ENCODE measurements at regions not wholly inside any gene's neighbourhood (a gene's known extent, or its start where the extent isn't known, plus 50 kb on each side); places are given as distances from the start of the nearest gene placed in this dataset.
A peak's percentile ranks its signal among the peaks of the same experiment; 100 is the strongest.

DNA sequence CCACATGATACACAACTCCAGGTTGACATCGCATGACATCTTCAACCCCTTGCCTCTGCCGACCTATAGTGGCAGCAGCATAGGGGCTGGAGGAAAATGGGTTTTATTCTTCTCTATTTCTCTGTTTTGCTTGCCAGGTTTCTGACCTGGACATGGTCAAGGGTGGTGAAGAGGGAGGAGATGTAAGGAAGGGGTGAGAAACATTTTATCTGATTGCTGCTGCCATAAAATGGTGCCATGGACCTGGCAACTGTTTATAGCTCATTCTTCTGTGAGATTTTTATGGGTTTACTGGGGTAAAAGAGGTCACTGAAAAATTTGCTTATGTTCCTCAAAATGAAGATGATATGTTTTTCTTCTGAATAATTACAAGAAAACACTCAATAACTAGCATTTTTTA lies 266.7 kb upstream of the FOXQ1 start:
- TF ChIP-seq, protein P1, sequence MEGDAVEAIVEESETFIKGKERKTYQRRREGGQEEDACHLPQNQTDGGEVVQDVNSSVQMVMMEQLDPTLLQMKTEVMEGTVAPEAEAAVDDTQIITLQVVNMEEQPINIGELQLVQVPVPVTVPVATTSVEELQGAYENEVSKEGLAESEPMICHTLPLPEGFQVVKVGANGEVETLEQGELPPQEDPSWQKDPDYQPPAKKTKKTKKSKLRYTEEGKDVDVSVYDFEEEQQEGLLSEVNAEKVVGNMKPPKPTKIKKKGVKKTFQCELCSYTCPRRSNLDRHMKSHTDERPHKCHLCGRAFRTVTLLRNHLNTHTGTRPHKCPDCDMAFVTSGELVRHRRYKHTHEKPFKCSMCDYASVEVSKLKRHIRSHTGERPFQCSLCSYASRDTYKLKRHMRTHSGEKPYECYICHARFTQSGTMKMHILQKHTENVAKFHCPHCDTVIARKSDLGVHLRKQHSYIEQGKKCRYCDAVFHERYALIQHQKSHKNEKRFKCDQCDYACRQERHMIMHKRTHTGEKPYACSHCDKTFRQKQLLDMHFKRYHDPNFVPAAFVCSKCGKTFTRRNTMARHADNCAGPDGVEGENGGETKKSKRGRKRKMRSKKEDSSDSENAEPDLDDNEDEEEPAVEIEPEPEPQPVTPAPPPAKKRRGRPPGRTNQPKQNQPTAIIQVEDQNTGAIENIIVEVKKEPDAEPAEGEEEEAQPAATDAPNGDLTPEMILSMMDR (IDR thresholded peaks at IDR 0.05): no peak

DNA sequence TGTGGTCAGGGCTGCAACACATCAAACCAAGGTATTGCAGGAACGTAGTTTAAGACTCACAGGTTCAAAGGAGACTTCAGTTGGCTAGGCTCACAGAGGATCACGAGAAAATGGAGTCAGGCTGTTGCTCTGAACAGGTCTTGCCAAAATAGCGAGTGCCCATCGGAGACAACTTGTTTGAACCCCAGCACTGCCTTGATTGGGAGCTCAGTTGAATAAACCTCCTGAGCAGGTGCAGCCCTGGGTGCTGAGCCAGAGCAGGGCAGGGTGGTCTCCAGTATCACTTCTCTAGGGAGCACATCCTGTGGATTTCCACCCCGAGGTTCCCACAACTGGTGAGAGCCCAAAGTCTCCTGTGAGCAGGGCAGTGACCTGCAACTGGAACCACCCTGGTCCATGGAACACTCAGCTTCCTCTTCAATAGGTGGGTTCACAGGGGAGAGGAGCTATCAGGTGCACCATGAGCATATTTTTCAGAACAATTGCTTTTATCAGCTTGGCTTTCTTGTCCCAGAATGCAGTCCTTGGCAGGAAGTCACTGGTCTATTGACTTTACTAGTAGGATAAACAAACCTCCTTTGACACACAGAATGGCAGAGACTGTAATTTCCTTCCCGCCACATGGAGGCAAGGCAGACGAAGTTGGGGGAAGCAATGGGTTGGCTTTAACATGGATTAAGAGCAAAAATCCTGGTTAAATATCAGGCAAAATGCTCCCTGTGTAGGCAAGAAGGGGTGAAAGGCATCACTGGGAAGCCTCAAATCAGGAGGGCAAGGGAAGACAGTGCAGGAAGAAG lies 267.7 kb upstream of the FOXQ1 start:
- TF ChIP-seq, protein P1 (IDR thresholded peaks at IDR 0.05): peak; percentile 16; the same call in 1 of the 2 replicates

DNA sequence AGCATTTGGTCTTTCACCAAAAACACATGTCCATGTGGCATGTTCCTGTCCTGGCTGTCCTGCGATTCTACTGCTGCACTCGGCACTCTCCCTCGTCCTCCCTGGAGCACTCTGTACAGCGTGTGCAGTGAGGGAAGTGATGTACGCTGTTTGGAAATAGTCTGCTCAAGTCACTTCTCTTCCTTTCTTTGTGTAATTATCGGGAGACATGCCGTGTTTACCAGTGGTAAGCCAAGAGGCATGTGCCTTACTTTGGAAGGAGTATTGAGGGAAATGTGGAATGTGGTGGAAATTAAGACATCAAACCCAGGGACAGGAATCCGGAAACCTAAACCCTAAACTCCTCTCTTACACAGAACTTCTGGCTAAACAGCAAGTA lies 268.5 kb upstream of the FOXQ1 start:
- TF ChIP-seq, protein P1 (IDR thresholded peaks at IDR 0.05): no peak

DNA sequence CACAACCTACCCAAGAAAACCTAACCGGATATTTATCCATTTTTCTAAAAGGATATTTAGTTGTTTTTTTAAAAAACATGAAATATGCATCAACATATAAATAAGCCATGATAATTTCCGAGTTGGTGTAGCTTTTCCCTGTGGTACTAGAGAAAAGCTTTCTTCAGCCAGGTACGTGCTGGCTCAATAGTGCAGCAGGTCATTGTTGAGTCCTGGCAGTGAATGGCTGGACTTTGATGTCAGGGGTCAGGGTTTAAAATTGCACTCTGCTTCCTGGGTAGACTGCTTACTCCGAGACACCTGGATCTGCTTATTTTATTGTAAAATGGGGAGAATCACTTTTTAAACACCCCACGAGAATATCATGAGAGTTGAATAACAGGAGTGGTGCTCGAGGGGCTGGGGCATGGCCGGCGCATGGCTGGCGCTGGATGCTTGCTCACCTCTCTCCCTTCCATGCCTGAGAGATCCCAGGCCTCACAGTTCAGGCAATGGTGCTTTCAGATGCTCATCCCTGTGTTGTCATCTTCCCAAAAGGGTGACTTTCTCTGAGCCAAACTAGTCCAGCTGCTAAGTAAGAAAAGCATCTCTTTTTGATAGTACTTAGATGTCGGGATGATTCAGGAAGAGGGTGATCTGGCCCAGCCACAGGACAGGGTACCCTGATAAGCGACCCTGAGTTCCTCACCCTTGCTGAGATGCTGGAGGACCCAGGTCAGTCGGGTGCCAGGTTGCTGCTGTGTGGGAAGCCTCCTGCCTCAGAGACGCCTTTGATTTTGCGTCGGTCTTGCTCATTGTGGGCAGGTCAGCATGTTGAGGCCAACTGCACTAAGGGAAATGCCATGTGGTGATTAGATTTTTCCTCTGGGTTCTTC lies 269.1 kb upstream of the FOXQ1 start:
- TF ChIP-seq, protein P1 (IDR thresholded peaks at IDR 0.05): no peak

DNA sequence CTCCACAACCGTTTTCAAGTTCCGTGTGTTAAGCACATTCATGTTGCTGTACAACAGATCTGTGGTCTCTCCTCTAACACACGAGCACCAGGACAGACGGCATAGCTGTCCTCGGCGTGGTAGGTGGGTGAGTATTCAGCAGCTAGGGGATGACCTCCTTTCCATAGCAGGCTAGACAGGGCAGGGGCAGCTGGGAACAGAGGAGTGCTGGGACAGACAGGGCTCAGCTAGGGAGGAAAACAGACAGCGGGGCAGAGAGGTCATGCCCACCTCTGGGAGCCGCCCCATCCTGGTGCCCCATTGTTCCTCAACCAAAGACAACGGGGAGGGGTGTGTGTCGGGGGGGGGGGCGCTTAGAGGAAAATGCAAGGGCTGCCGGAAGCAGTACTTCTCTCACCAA lies 271.5 kb upstream of the FOXQ1 start:
- TF ChIP-seq, protein P1 (IDR thresholded peaks at IDR 0.05): no peak

DNA sequence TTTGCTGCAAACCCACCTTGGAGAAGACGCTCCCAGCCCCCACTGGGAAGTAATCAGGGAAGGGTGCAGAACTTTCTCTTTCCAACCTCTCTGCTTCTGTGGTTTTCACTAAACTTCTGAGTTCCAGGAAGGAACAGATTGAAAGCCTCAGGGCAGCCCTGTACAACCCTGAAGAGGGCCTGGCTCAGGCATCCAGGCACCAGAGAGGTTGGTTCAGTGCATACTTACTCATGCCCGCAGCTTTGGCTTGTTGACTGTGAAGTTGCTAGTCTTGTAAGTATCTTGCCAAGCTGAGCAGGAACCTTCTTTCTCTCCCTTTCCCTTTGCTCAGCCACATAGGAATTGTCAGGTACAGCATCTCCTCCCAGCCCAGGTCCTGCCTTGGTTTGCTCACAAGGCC lies 272.2 kb upstream of the FOXQ1 start:
- TF ChIP-seq, protein P1 (IDR thresholded peaks at IDR 0.05): no peak

DNA sequence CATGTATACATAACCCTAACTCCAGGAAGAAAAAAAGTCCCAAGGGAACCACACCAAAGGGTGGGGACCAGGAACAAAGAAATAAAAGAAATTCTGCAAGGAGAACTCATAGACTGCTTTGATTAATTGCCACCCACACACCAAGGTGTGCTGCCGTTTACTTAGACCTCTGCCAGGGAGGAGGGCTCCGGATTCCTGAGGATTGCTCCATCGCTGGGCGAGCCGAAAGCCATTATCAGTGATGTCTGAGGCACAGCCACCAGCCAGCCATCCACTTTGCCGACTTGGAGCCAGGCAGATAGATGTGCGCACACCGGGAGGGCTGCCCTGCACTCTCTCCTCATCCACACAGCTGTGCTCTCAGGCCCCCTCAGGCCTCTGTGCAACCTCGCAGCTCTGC lies 272.7 kb upstream of the FOXQ1 start:
- TF ChIP-seq, protein P1 (IDR thresholded peaks at IDR 0.05): no peak
